Fibroblast of lung (primary cell): ENCODE measurements at regions not wholly inside any gene's neighbourhood (a gene's known extent, or its start where the extent isn't known, plus 50 kb on each side); places are given as distances from the start of the nearest gene placed in this dataset.

ENCODE experiments used
- DNase-seq, 2 donors: peaks; one replicate each; pipeline versions ENCODE4 v3.0.0 to v3.0.0-alpha.2; 2010; ENCODE audit warnings: low read depth in 2 of 2
- H2AFZ ChIP-seq: 2 replicates; pipeline ENCODE4 v1.5.1; 2012; ENCODE audit warnings: low read length, control low read depth, inconsistent platforms
- H3K27ac ChIP-seq: 2 replicates; pipeline ENCODE4 v1.5.1; 2011; ENCODE audit warnings: low read length, control low read depth; ENCODE audit not compliant: insufficient read depth
- H3K27me3 ChIP-seq: 2 replicates; pipeline ENCODE4 v1.5.1; 2011; ENCODE audit warnings: mild to moderate bottlenecking, low read length; ENCODE audit not compliant: control insufficient read depth, insufficient read depth
- H3K36me3 ChIP-seq: 2 replicates; pipeline ENCODE4 v1.5.1; 2011; ENCODE audit warnings: low read length; ENCODE audit not compliant: control insufficient read depth, insufficient read depth
- H3K4me1 ChIP-seq: 2 replicates; pipeline ENCODE4 v1.5.1; 2011; ENCODE audit warnings: low read length; ENCODE audit not compliant: control insufficient read depth, insufficient read depth; ENCODE audit errors: extremely low read depth
- H3K4me2 ChIP-seq: 2 replicates; pipeline ENCODE4 v1.5.1; 2011; ENCODE audit warnings: low read length, control low read depth; ENCODE audit not compliant: insufficient read depth; ENCODE audit errors: extremely low read depth
- H3K4me3 ChIP-seq, 4 experiments: fragments of 200-600 bp in 1 of 4; sonication (generic) in 1 of 4; replicated peaks in 1 of 4; 2 replicates each; pipeline ENCODE4 v1.5.1; 2011 to 2016; ENCODE audit warnings: low read length in 4 of 4, low read depth in 3 of 4, mild to moderate bottlenecking in 3 of 4, control low read depth in 2 of 4, inconsistent platforms in 1 of 4, mixed read lengths in 1 of 4; ENCODE audit not compliant: insufficient read depth in 1 of 4; ENCODE audit errors: control extremely low read depth in 1 of 4
- H3K79me2 ChIP-seq: 2 replicates; pipeline ENCODE4 v1.5.1; 2012; ENCODE audit warnings: mild to moderate bottlenecking, low read length, inconsistent platforms; ENCODE audit not compliant: control insufficient read depth, insufficient read depth
- H3K9ac ChIP-seq: 2 replicates; pipeline ENCODE4 v1.5.1; 2011; ENCODE audit warnings: mild to moderate bottlenecking, low read length, control low read depth; ENCODE audit not compliant: insufficient read depth
- H3K9me3 ChIP-seq: 2 replicates; pipeline ENCODE4 v1.5.1; 2012; ENCODE audit warnings: low read depth, low read length; ENCODE audit not compliant: control insufficient read depth, insufficient read depth
- H4K20me1 ChIP-seq: 2 replicates; pipeline ENCODE4 v1.5.1; 2011; ENCODE audit warnings: low read length; ENCODE audit not compliant: control insufficient read depth, insufficient read depth; ENCODE audit errors: extremely low read depth
- CTCF ChIP-seq, 2 donors: IDR thresholded peaks in 1 of 2; conservative IDR thresholded peaks in 1 of 2; 1 replicate in 1 of 2; 2 replicates in 1 of 2; pipeline ENCODE4 v1.5.1; 2011 to 2012; ENCODE audit warnings: low read length in 2 of 2, control low read depth in 1 of 2, inconsistent platforms in 1 of 2, low read depth in 1 of 2, mild to moderate bottlenecking in 1 of 2
- EZH2 ChIP-seq: IDR thresholded peaks from 2 replicates; pipeline ENCODE4 v1.5.1; 2012; ENCODE audit warnings: low read length, control low read depth, mild to moderate bottlenecking; ENCODE audit errors: missing control alignments

GRCh38 chr11:109629734-109630133 is 207.7 kb downstream of the C11orf87 start:
- TF ChIP-seq CTCF (conservative IDR thresholded peaks at IDR 0.05 in 1 of 2, IDR thresholded peaks at IDR 0.05 in 1 of 2; ENCODE audit: low read depth in 1 of 2, low read length in 2 of 2): no peak
- TF ChIP-seq EZH2: no peak
- Histone ChIP-seq H3K4me1 (no peaks in the 10 kb centered on the region), H3K36me3 (no peaks in the 10 kb centered on the region), H3K79me2 (no peaks in the 10 kb centered on the region), H3K4me2 (no peak overlapping the region), H3K27me3 (no peaks in the 10 kb centered on the region), H3K9me3 (no peaks in the 10 kb centered on the region), H2AFZ (no peak overlapping the region), H3K9ac (no peak overlapping the region), H3K4me3 (no peak overlapping the region), H3K27ac (no peak overlapping the region), H4K20me1 (no peaks in the 10 kb centered on the region)
- DNase-seq: peak in 1 of 2 donors; percentile 3

GRCh38 chr11:109641549-109641948 is 219.6 kb downstream of the C11orf87 start:
- Histone ChIP-seq H3K27ac (no peak overlapping the region), H3K4me2 (no peak overlapping the region), H2AFZ (no peak overlapping the region), H3K27me3 (no peaks in the 10 kb centered on the region), H4K20me1 (no peaks in the 10 kb centered on the region), H3K36me3 (no peaks in the 10 kb centered on the region), H3K79me2 (no peaks in the 10 kb centered on the region), H3K9ac (no peak overlapping the region), H3K4me3 (no peak overlapping the region), H3K4me1 (no peaks in the 10 kb centered on the region), H3K9me3 (no peaks in the 10 kb centered on the region)
- TF ChIP-seq CTCF (conservative IDR thresholded peaks at IDR 0.05 in 1 of 2, IDR thresholded peaks at IDR 0.05 in 1 of 2; ENCODE audit: low read depth in 1 of 2, low read length in 2 of 2) (no peak), EZH2 (no peak)
- peak; percentile 1 to 49 for DNase-seq

- H3K4me1 ChIP-seq: no peaks in the 10 kb centered on the region
- H3K36me3 ChIP-seq: no peaks in the 10 kb centered on the region
- TF ChIP-seq CTCF (conservative IDR thresholded peaks at IDR 0.05 in 1 of 2, IDR thresholded peaks at IDR 0.05 in 1 of 2; ENCODE audit: low read depth in 1 of 2, low read length in 2 of 2): no peak
- no peak for TF ChIP-seq EZH2
- no peaks in the 10 kb centered on the region for H3K9me3 ChIP-seq
- no peaks in the 10 kb centered on the region for H3K27me3 ChIP-seq
- H2AFZ ChIP-seq: no peak overlapping the region
- no peaks in the 10 kb centered on the region for H4K20me1 ChIP-seq
- DNase-seq: peak in 1 of 2 donors; percentile 4
- no peak overlapping the region for H3K4me2 ChIP-seq
- no peak overlapping the region for H3K4me3 ChIP-seq
- H3K27ac ChIP-seq: no peak overlapping the region
- H3K9ac ChIP-seq: no peak overlapping the region
- no peaks in the 10 kb centered on the region for H3K79me2 ChIP-seq
Measured at GRCh38 chr11:109644152-109644551, 222.2 kb downstream of the C11orf87 start.
